Ovary (tissue), 7 donors: ENCODE measurements at regions not wholly inside any gene's neighbourhood (a gene's known extent, or its start where the extent isn't known, plus 50 kb on each side); places are given as distances from the start of the nearest gene placed in this dataset.

Experiments used
- DNase-seq, 5 donors: peaks; one replicate each; pipeline ENCODE4 v3.0.0-alpha.2; 2019 to 2020
- H3K27ac ChIP-seq, 2 donors: fragments of 200-600 bp; one replicate each; pipeline versions ENCODE4 v1.5.1 to v1.8.0; 2019 to 2022
- H3K27me3 ChIP-seq: fragments of 200-600 bp; one replicate; pipeline ENCODE4 v1.8.0; 2022
- H3K36me3 ChIP-seq: fragments of 200-600 bp; sonication (generic); one replicate; pipeline ENCODE4 v1.5.1; 2019
- H3K4me1 ChIP-seq: one replicate; pipeline ENCODE4 v1.8.1; 2013; ENCODE audit warnings: mild to moderate bottlenecking, moderate library complexity; ENCODE audit not compliant: insufficient read depth
- H3K4me3 ChIP-seq: fragments of 200-600 bp; sonication (generic); one replicate; pipeline ENCODE4 v1.5.1; 2017
- H3K9me3 ChIP-seq, 2 donors: fragments of 200-600 bp in 1 of 2; sonication (generic) in 1 of 2; one replicate each; pipeline versions ENCODE4 v1.5.1 to v1.8.1; 2013 to 2019; ENCODE audit warnings: mild to moderate bottlenecking in 1 of 2, moderate library complexity in 1 of 2
- CTCF ChIP-seq, 3 donors: fragments of 450-650 bp in 2 of 3; fragments of 200-600 bp in 1 of 3; IDR thresholded peaks; one replicate each; pipeline versions ENCODE4 v1.5.1 to v1.8.0; 2016 to 2022; ENCODE audit warnings: antibody characterized with exemption in 3 of 3, mild to moderate bottlenecking in 1 of 3
- EP300 ChIP-seq: sonication (generic); formaldehyde crosslinking; IDR thresholded peaks from one replicate; pipeline ENCODE4 v1.6.1; 2017; ENCODE audit warnings: antibody characterized with exemption
- POLR2A ChIP-seq: fragments of 450-650 bp; IDR thresholded peaks from one replicate; pipeline ENCODE4 v1.6.1; 2017; ENCODE audit warnings: antibody characterized with exemption, mild to moderate bottlenecking, moderate library complexity
- WGBS, 3 donors: extraction: QIAGEN DNeasy Blood & Tissue Kit in 1 of 3; methylation state at CpG; one replicate each; pipeline versions ENCODE4 v1.1.5 to v1.1.7; 2013 to 2017; 5-methylcytosine and 5-hydroxymethylcytosine counted together
- intact Hi-C, 4 donors: fragments of 100-400 bp; cut with DNase I; formaldehyde crosslinking; loops; one replicate each; pipeline versions ENCODE4 v1.11.0 to v1.15.1; 2022 to 2023
- donor health status: DM: no; HTN: no; CAD: no; lungs with moderate emphysema.
- donor health status: DM: no; HTN: no; CAD: no.
- donor health status: Bipolar disorder and iron deficiency.
- donor health status: DM: no; HTN: no; CAD: no.
- donor health status: DM: yes; HTN: yes; CAD: no.

DNA sequence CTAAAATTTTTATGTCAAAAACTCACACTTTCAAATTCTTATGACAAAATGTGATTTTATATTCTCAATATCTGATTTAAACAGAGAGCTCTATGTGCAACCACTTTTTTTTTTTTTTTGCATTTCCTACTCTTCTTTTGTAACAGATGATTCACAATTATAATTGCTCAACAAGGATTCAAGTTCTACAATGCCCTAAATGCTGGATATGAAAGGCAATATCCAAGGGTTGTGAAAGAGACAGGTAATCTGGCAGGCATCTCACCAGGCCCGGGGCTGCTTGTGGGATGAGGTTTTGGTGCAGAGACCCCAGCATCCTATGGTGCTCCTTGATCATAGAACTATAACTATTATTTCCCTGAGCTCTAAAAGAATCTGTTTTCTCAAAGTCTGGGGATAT lies 363.6 kb upstream of the NBEA start:
- intact Hi-C loops: no loop called here
- TF ChIP-seq CTCF (IDR thresholded peaks at IDR 0.05): no peak
- TF ChIP-seq EP300: no peak
- no peak for TF ChIP-seq POLR2A
- Histone ChIP-seq H3K27me3 (no peaks in the 10 kb centered on the region), H3K27ac (no peak overlapping the region), H3K4me1 (no peaks in the 10 kb centered on the region), H3K9me3 (no peaks in the 10 kb centered on the region), H3K4me3 (no peak overlapping the region), H3K36me3 (no peaks in the 10 kb centered on the region)
- WGBS, 3 donors: 75 to 95% (median 79%) methylated on average over 1 of the region's 1 CpG
- DNase-seq: no peak

- no peaks in the 10 kb centered on the region for H3K9me3 ChIP-seq
Measured at GRCh38 chr13:34578917-34579316, 363.2 kb upstream of the NBEA start.

DNA sequence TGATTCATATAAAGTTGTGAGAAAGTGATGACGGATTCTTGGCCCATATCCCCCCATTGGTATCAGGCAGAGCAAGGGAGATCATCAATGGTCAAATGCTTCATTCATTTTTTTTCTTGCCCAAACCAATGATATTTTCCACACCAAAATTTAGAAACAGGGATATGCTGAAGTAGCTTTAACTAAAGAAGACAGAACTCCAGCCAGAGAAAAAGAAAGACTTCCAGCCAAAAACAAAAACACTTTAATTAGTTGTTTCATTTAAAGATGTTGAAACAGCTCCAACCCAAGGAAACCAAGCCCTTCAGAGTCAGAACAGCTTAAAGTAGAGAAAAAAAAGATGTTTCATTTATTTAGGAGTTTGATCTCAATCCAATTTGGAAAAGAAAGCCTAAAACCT lies 358.9 kb upstream of the NBEA start:
- WGBS, 3 donors: 54 to 92% (median 74%) methylated on average over 1 of the region's 1 CpG
- Histone ChIP-seq H3K27me3 (no peaks in the 10 kb centered on the region), H3K36me3 (no peaks in the 10 kb centered on the region), H3K4me3 (no peak overlapping the region), H3K9me3 (no peaks in the 10 kb centered on the region), H3K27ac (no peak overlapping the region), H3K4me1 (no peaks in the 10 kb centered on the region)
- intact Hi-C loops: no loop called here
- DNase-seq: no peak
- no peak for TF ChIP-seq CTCF (IDR thresholded peaks at IDR 0.05)

More at GRCh38 chr13:34578917-34579316, 363.2 kb upstream of the NBEA start:
- intact Hi-C loops: no loop called here
- TF ChIP-seq CTCF (IDR thresholded peaks at IDR 0.05) (no peak), EP300 (no peak), POLR2A (no peak)
- H3K27ac ChIP-seq: no peak overlapping the region
- no peaks in the 10 kb centered on the region for H3K36me3 ChIP-seq
- H3K4me1 ChIP-seq: no peaks in the 10 kb centered on the region
- DNase-seq: no peak
- no peak overlapping the region for H3K4me3 ChIP-seq
- H3K27me3 ChIP-seq: no peaks in the 10 kb centered on the region

DNA sequence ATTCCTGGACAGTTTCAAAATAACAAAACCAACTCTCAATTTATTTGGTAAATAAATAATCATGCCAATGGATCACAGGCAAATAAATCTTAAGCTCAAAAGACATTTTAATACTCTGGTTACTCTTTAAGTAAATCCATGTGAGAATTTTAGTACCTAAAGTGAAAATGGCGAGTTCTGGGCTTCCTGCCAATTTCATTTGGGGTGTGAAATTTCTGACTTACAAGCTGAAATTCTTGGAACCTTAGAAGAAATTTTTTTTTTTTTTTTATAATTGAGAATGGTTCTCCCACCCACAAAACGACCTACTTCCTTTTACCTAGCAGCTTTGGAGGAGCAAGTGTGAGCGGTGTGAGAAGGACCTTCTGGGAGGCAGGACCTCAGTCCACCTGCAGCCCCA lies 354.5 kb upstream of the NBEA start:
- H3K4me1 ChIP-seq: no peaks in the 10 kb centered on the region
- no peak for DNase-seq
- no peak overlapping the region for H3K4me3 ChIP-seq
- H3K27ac ChIP-seq: no peak overlapping the region
- intact Hi-C loops: no loop called here
- H3K9me3 ChIP-seq: no peaks in the 10 kb centered on the region
- H3K36me3 ChIP-seq: no peaks in the 10 kb centered on the region
- no peak for TF ChIP-seq EP300
- TF ChIP-seq POLR2A: no peak
- no peak for TF ChIP-seq CTCF (IDR thresholded peaks at IDR 0.05)
- H3K27me3 ChIP-seq: no peaks in the 10 kb centered on the region
- 54 to 63% (median 57%) methylated on average over 3 of the region's 3 CpGs for WGBS, 3 donors

- Histone ChIP-seq H3K27me3 (no peaks in the 10 kb centered on the region), H3K27ac (no peak overlapping the region), H3K4me3 (no peak overlapping the region), H3K9me3 (no peaks in the 10 kb centered on the region), H3K4me1 (no peaks in the 10 kb centered on the region), H3K36me3 (no peaks in the 10 kb centered on the region)
- intact Hi-C loops: no loop called here
- TF ChIP-seq POLR2A: no peak
- no peak for TF ChIP-seq CTCF (IDR thresholded peaks at IDR 0.05)
- no peak for TF ChIP-seq EP300
- WGBS, 3 donors: 82 to 86% (median 84%) methylated on average over 7 of the region's 7 CpGs
- no peak for DNase-seq
Measured at GRCh38 chr13:34588362-34588761, 353.7 kb upstream of the NBEA start.
